GM23338 (cell line): ENCODE measurements at regions not wholly inside any gene's neighbourhood (a gene's known extent, or its start where the extent isn't known, plus 50 kb on each side); places are given as distances from the start of the nearest gene placed in this dataset.

ENCODE experiments used
- ATAC-seq: fragments of 200-7000 bp; cut with Tn5 transposase; 3 replicates; pipeline ENCODE4 v1.9.1; 2020
- DNase-seq: peaks from one replicate; pipeline ENCODE4 v3.0.0-alpha.2; 2015; ENCODE audit warnings: low spot score
- H2AFZ ChIP-seq: fragments of 200-600 bp; sonication (generic); 2 replicates; pipeline ENCODE4 v1.8.0; 2016; ENCODE audit warnings: antibody characterized with exemption, mild to moderate bottlenecking, moderate library complexity
- H3F3A ChIP-seq: fragments of 200-600 bp; sonication (generic); replicated peaks from 2 replicates; pipeline ENCODE4 v1.8.0; 2017; ENCODE audit warnings: antibody characterized with exemption, mixed run types, low read depth
- H3K27ac ChIP-seq: fragments of 200-600 bp; sonication (generic); 2 replicates; pipeline ENCODE4 v1.6.1; 2016; ENCODE audit warnings: low read depth
- H3K27me3 ChIP-seq: fragments of 200-600 bp; sonication (generic); 2 replicates; pipeline ENCODE4 v1.8.0; 2016; ENCODE audit warnings: mild to moderate bottlenecking, mixed run types, moderate library complexity; ENCODE audit not compliant: insufficient read depth
- H3K36me3 ChIP-seq: fragments of 200-600 bp; sonication (generic); 2 replicates; pipeline ENCODE4 v1.8.0; 2016; ENCODE audit warnings: mild to moderate bottlenecking; ENCODE audit not compliant: insufficient read depth
- H3K4me1 ChIP-seq: fragments of 200-600 bp; sonication (generic); 2 replicates; pipeline ENCODE4 v1.8.0; 2016; ENCODE audit warnings: mild to moderate bottlenecking, moderate library complexity; ENCODE audit not compliant: insufficient read depth
- H3K4me2 ChIP-seq: fragments of 200-600 bp; sonication (generic); 2 replicates; pipeline ENCODE4 v1.7.1; 2017; ENCODE audit warnings: mixed run types
- H3K4me3 ChIP-seq: fragments of 200-600 bp; sonication (generic); 2 replicates; pipeline ENCODE4 v1.6.1; 2016; ENCODE audit warnings: mixed run types
- H3K79me2 ChIP-seq: fragments of 200-600 bp; sonication (generic); replicated peaks from 2 replicates; pipeline ENCODE4 v1.8.0; 2017; ENCODE audit warnings: mild to moderate bottlenecking; ENCODE audit not compliant: insufficient read depth
- H3K9me2 ChIP-seq: fragments of 200-600 bp; sonication (generic); 2 replicates; pipeline ENCODE4 v1.8.0; 2017; ENCODE audit not compliant: insufficient read depth
- H4K20me1 ChIP-seq: fragments of 200-600 bp; sonication (generic); replicated peaks from 2 replicates; pipeline ENCODE4 v1.8.0; 2017; ENCODE audit warnings: mild to moderate bottlenecking; ENCODE audit not compliant: insufficient read depth
- H3K27ac Mint-ChIP-seq: 2 replicates; pipeline ENCODE4 v1.8.0; 2020; ENCODE audit warnings: inconsistent platforms, mild to moderate bottlenecking, moderate library complexity, mixed read lengths
- H3K27me3 Mint-ChIP-seq: 3 replicates; pipeline ENCODE4 v1.8.0; 2022; ENCODE audit warnings: low read depth, mild to moderate bottlenecking, moderate library complexity, mixed read lengths, inconsistent platforms; ENCODE audit not compliant: insufficient read depth, poor library complexity
- H3K36me3 Mint-ChIP-seq: 3 replicates; pipeline ENCODE4 v1.8.0; 2021; ENCODE audit warnings: low read depth, mild to moderate bottlenecking, inconsistent platforms, moderate library complexity, mixed read lengths
- H3K4me1 Mint-ChIP-seq: 3 replicates; pipeline ENCODE4 v1.8.0; 2020; ENCODE audit warnings: mild to moderate bottlenecking, inconsistent platforms, mixed read lengths
- H3K4me3 Mint-ChIP-seq: 3 replicates; pipeline ENCODE4 v1.8.0; 2021; ENCODE audit warnings: moderate library complexity, mild to moderate bottlenecking, inconsistent platforms, mixed read lengths
- H3K9me3 Mint-ChIP-seq: 3 replicates; pipeline ENCODE4 v1.8.0; 2020; ENCODE audit warnings: moderate library complexity, mild to moderate bottlenecking, inconsistent platforms, mixed read lengths
- EZH2 ChIP-seq: fragments of 200-600 bp; sonication (generic); IDR thresholded peaks from one replicate; pipeline ENCODE4 v1.8.0; 2017; ENCODE audit warnings: antibody characterized with exemption, mild to moderate bottlenecking, low read depth; ENCODE audit not compliant: unreplicated experiment
- EZH2phosphoT487 ChIP-seq: fragments of 200-600 bp; sonication (generic); IDR thresholded peaks from one replicate; pipeline ENCODE4 v1.8.1; 2018; ENCODE audit warnings: antibody characterized with exemption; ENCODE audit not compliant: unreplicated experiment
- JUNB ChIP-seq: IDR thresholded peaks from one replicate; pipeline ENCODE4 v1.6.1; 2016; ENCODE audit warnings: antibody characterized with exemption; ENCODE audit not compliant: unreplicated experiment
- NANOG ChIP-seq: IDR thresholded peaks from 2 replicates; pipeline ENCODE4 v1.6.1; 2016; ENCODE audit warnings: antibody characterized with exemption, borderline replicate concordance
- ZNF114 ChIP-seq: fragments of 250-450 bp; sonication (Bioruptor Pico); IDR thresholded peaks from 2 replicates; pipeline ENCODE4 v1.5.0; 2020; ENCODE audit warnings: mild to moderate bottlenecking, moderate library complexity
- ZNF462 ChIP-seq: fragments of 250-450 bp; sonication (Bioruptor Pico); IDR thresholded peaks from 2 replicates; pipeline ENCODE4 v1.5.0; 2020; ENCODE audit warnings: mild to moderate bottlenecking, moderate library complexity

GRCh38 chr2:193520709-193521458, 1326.2 kb upstream of the TMEFF2 start:
- Histone ChIP-seq H3K4me3 (no peak overlapping the region), H3K4me1 (peaks cover 18% of the 10 kb centered on the region), H3K27me3 (no peaks in the 10 kb centered on the region), H3K9me2 (no peaks in the 10 kb centered on the region), H3K4me2 (0 out of 2 replicates have a peak overlapping the region, but pooled peaks have one; percentile 41), H3K79me2 (no peaks in the 10 kb centered on the region), H4K20me1 (no peaks in the 10 kb centered on the region), H2AFZ (no peak overlapping the region), H3F3A (no peaks in the 10 kb centered on the region), H3K27ac (no peak overlapping the region), H3K36me3 (no peaks in the 10 kb centered on the region)
- peaks cover 6% of the 10 kb centered on the region; the same call in 2 of the 3 replicates for H3K4me1 Mint-ChIP-seq
- peak overlapping the region; percentile 7; the same call in 1 of the 2 replicates for H3K27ac Mint-ChIP-seq
- TF ChIP-seq ZNF114 = no peak
- no peak for TF ChIP-seq NANOG
- no peak for TF ChIP-seq EZH2
- TF ChIP-seq JUNB = no peak
- TF ChIP-seq ZNF462 (CRISPR knock-in tag) = no peak
- TF ChIP-seq EZH2phosphoT487 = no peak
- no peak for ATAC-seq
- H3K36me3 Mint-ChIP-seq = no peaks in the 10 kb centered on the region
- no peaks in the 10 kb centered on the region for H3K27me3 Mint-ChIP-seq
- no peaks in the 10 kb centered on the region; the same call in 2 of the 3 replicates for H3K9me3 Mint-ChIP-seq
- no peak for DNase-seq
- no peak overlapping the region for H3K4me3 Mint-ChIP-seq
